ENCODE measurements at regions not wholly inside any gene's neighbourhood (a gene's known extent, or its start where the extent isn't known, plus 50 kb on each side); places are given as distances from the start of the nearest gene placed in this dataset.

- TF ChIP-seq, protein P1, sequence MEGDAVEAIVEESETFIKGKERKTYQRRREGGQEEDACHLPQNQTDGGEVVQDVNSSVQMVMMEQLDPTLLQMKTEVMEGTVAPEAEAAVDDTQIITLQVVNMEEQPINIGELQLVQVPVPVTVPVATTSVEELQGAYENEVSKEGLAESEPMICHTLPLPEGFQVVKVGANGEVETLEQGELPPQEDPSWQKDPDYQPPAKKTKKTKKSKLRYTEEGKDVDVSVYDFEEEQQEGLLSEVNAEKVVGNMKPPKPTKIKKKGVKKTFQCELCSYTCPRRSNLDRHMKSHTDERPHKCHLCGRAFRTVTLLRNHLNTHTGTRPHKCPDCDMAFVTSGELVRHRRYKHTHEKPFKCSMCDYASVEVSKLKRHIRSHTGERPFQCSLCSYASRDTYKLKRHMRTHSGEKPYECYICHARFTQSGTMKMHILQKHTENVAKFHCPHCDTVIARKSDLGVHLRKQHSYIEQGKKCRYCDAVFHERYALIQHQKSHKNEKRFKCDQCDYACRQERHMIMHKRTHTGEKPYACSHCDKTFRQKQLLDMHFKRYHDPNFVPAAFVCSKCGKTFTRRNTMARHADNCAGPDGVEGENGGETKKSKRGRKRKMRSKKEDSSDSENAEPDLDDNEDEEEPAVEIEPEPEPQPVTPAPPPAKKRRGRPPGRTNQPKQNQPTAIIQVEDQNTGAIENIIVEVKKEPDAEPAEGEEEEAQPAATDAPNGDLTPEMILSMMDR (IDR thresholded peaks at IDR 0.05): no peak
- TF ChIP-seq JUND (IDR thresholded peaks at IDR 0.05) (no peak), SMC3 (IDR thresholded peaks at IDR 0.05; ENCODE audit: low read depth, low read length) (no peak), TEAD4 (IDR thresholded peaks at IDR 0.05; ENCODE audit: borderline replicate concordance, insufficient read depth) (no peak)
- TF ChIP-seq, protein P2, sequence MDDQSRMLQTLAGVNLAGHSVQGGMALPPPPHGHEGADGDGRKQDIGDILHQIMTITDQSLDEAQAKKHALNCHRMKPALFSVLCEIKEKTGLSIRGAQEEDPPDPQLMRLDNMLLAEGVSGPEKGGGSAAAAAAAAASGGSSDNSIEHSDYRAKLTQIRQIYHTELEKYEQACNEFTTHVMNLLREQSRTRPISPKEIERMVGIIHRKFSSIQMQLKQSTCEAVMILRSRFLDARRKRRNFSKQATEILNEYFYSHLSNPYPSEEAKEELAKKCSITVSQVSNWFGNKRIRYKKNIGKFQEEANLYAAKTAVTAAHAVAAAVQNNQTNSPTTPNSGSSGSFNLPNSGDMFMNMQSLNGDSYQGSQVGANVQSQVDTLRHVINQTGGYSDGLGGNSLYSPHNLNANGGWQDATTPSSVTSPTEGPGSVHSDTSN (IDR thresholded peaks at IDR 0.05): no peak
Observed at GRCh38 chr14:66041582-66041981, 444.6 kb upstream of the CCDC196 start (continued).

DNA sequence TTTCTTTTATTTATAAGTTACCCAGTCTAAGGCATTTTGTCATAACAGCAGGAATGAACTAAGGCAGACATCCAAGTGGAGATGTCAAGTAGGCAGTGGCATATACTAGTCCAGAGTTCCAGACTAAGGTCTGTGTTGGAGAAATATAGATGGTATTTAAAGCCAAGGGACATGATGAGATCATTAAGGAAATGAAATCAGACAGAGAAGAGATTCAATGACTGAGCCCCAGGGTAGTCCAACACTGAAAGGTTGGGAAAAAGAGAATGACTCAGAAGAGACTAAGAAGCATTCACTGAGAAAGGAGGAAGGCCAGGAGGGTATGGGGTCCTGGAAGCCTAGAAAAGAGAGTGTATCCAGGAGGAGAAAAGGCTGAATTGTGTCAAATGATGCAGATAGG, 442.2 kb upstream of the CCDC196 start:
- H3F3A ChIP-seq (replicated peaks; ENCODE audit: insufficient read depth): no peaks in the 10 kb centered on the region
- no peaks in the 10 kb centered on the region for H3K79me2 ChIP-seq (ENCODE audit: insufficient read depth)
- no peak overlapping the region for H3K4me3 ChIP-seq (ENCODE audit: low read depth in 2 of 2, low read length in 1 of 2)
- no peak overlapping the region for H2AFZ ChIP-seq (ENCODE audit: low read depth)
- no peak for DNase-seq
- no peak overlapping the region for H3K9ac ChIP-seq
- no peaks in the 10 kb centered on the region for H3K9me2 ChIP-seq
- TF ChIP-seq, protein P3, sequence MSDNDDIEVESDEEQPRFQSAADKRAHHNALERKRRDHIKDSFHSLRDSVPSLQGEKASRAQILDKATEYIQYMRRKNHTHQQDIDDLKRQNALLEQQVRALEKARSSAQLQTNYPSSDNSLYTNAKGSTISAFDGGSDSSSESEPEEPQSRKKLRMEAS (IDR thresholded peaks at IDR 0.05; ENCODE audit: low read depth): no peak
- no peak for TF ChIP-seq GATA2 (CRISPR knock-in tag; IDR thresholded peaks at IDR 0.05)
- TF ChIP-seq ZBTB33 (IDR thresholded peaks at IDR 0.05; ENCODE audit: borderline replicate concordance, low read depth): no peak
- no peak for TF ChIP-seq ELF1 (IDR thresholded peaks at IDR 0.05)
- no peak for TF ChIP-seq EP300 (IDR thresholded peaks at IDR 0.05; ENCODE audit: borderline replicate concordance in 1 of 2, low read depth in 1 of 2, low read length in 1 of 2)
- no peak overlapping the region for H3K4me2 ChIP-seq
- H3K4me1 ChIP-seq (ENCODE audit: control insufficient read depth in 1 of 2, insufficient read depth in 2 of 2, low read depth in 1 of 2, low read length in 1 of 2): no peaks in the 10 kb centered on the region
- ChIA-PET POLR2A (no interaction called here), CTCF (no interaction called here)
- no peaks in the 10 kb centered on the region for H3K36me3 ChIP-seq (replicated peaks in 1 of 2; ENCODE audit: control insufficient read depth in 1 of 2, insufficient read depth in 2 of 2, low read length in 1 of 2)
- no peaks in the 10 kb centered on the region for H4K20me1 ChIP-seq (ENCODE audit: insufficient read depth)
- H3K9me3 ChIP-seq: no peaks in the 10 kb centered on the region
- no peak overlapping the region for H3K27ac ChIP-seq (ENCODE audit: low read depth in 2 of 2, low read length in 1 of 2)
- no peaks in the 10 kb centered on the region for H3K27me3 ChIP-seq (ENCODE audit: insufficient read depth)

DNA sequence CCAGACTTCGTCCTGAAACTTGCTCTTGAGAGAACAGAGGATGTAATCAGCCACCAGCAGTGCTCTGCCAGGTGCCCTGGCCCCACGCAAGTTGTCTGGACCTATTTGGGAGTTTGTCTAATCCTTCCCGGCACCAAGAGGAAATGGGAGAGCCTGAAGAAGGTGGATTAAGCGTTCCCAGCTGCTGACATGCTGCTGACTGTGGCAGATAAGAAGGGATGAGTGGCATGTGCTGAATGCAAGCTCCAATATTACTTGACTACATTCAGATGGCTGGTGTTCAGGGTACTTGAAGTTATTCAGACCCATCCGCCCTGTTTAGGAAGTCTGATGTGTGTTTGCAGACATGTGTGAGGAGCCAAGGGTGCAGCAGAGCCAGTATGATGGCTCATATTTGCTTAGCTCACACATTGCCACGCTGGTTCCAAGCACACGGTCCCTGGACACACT, 440.6 kb upstream of the CCDC196 start:
- H3K9ac ChIP-seq: no peak overlapping the region
- H2AFZ ChIP-seq (ENCODE audit: low read depth): no peak overlapping the region
- TF ChIP-seq SMC3 (IDR thresholded peaks at IDR 0.05; ENCODE audit: low read depth, low read length) (no peak), RAD21 (IDR thresholded peaks at IDR 0.05; ENCODE audit: low read length) (no peak), REST (IDR thresholded peaks at IDR 0.05; ENCODE audit: low read depth, low read length) (no peak), TEAD4 (IDR thresholded peaks at IDR 0.05; ENCODE audit: borderline replicate concordance, insufficient read depth) (no peak), RFX5 (IDR thresholded peaks at IDR 0.05; ENCODE audit: low read length) (no peak), TAF1 (IDR thresholded peaks at IDR 0.05; ENCODE audit: borderline replicate concordance, low read depth, low read length) (no peak), RXRA (IDR thresholded peaks at IDR 0.05; ENCODE audit: borderline replicate concordance, low read depth) (no peak)
- TF ChIP-seq, protein P3 (IDR thresholded peaks at IDR 0.05; ENCODE audit: low read depth): no peak
- H3K36me3 ChIP-seq (replicated peaks in 1 of 2; ENCODE audit: control insufficient read depth in 1 of 2, insufficient read depth in 2 of 2, low read length in 1 of 2): no peaks in the 10 kb centered on the region
- no peak for DNase-seq
- no peak overlapping the region for H3K4me2 ChIP-seq
- H3K9me2 ChIP-seq: no peaks in the 10 kb centered on the region
- no peak overlapping the region for H3K27ac ChIP-seq (ENCODE audit: low read depth in 2 of 2, low read length in 1 of 2)
- H3K4me3 ChIP-seq (ENCODE audit: low read depth in 2 of 2, low read length in 1 of 2): no peak overlapping the region
- ChIA-PET POLR2A (no interaction called here), CTCF (interaction anchor here (2.3 kb wide), 1 partner anchor 9 kb away, joined by 6 read pairs; no protein-coding TSS in a partner anchor)
- no peaks in the 10 kb centered on the region for H3K27me3 ChIP-seq (ENCODE audit: insufficient read depth)
- no peaks in the 10 kb centered on the region for H3F3A ChIP-seq (replicated peaks; ENCODE audit: insufficient read depth)
- H3K4me1 ChIP-seq (ENCODE audit: control insufficient read depth in 1 of 2, insufficient read depth in 2 of 2, low read depth in 1 of 2, low read length in 1 of 2): no peaks in the 10 kb centered on the region
- no peaks in the 10 kb centered on the region for H3K9me3 ChIP-seq
- no peaks in the 10 kb centered on the region for H3K79me2 ChIP-seq (ENCODE audit: insufficient read depth)
- 31% methylated on average over 7 of the region's 7 CpGs for WGBS (ENCODE audit: low lambda C conversion rate)
- H4K20me1 ChIP-seq (ENCODE audit: insufficient read depth): no peaks in the 10 kb centered on the region

All from SK-N-SH (cell line).